ENCODE measurements at regions not wholly inside any gene's neighbourhood (a gene's known extent, or its start where the extent isn't known, plus 50 kb on each side); places are given as distances from the start of the nearest gene placed in this dataset.
"Not testable (repeated sequence)": the region's sequence is repeated elsewhere in the genome, so short reads cannot be mapped to it uniquely, and the experiment has no call there.

DNA sequence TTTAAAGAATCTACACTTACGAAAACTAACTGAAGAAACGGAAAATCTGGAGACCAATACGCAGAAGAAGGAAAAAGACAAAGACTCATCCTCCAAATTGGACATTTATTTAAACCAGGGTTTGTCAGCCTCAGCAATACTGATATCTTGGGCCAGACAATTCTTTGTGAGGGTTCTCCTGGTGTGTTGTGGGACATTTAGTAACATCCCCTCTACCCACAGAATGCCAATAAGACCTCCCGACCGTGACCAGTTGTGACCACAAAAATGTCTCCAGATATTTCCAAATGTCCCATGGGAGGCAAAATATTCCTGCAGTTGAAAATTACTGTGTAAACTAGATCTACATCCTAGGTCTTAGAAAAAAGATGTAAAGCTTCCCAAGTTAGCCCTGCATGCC lies 50.3 kb upstream of the ZSCAN2 start:
- DNase-seq = not testable (repeated sequence)
